GM21381 (cell line): ENCODE measurements at regions not wholly inside any gene's neighbourhood (a gene's known extent, or its start where the extent isn't known, plus 50 kb on each side); places are given as distances from the start of the nearest gene placed in this dataset.
"Not testable (repeated sequence)": the region's sequence is repeated elsewhere in the genome, so short reads cannot be mapped to it uniquely, and the experiment has no call there.

ENCODE experiments used
- ATAC-seq: cut with Tn5 transposase; IDR thresholded peaks from one replicate; pipeline ENCODE4 v1.9.1; 2021; ENCODE audit warnings: mild to moderate bottlenecking, moderate library complexity; ENCODE audit not compliant: unreplicated experiment

GRCh38 chr15:62270216-62270921 is 105.3 kb upstream of the C2CD4B start:
- ATAC-seq: no peak

DNA sequence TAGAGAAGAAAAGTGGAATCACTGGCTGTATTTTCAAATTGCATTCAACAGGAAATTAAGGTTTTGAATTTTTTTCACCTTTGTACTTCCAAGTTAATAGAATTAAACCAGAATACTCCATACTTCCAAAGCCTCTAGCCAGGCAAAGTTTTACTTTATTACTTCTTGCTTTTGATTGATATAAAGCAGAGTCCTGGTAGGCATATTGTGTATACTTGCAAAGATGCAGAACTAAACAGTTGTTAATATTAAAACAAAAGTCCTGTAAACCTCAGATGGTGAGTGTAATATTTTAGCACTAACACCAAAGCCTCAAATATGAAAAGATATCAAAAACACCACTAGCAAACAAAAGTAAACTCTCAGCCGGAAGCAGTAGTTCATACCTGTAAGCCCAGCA is 107.2 kb upstream of the C2CD4B start:
- ATAC-seq: no peak

DNA sequence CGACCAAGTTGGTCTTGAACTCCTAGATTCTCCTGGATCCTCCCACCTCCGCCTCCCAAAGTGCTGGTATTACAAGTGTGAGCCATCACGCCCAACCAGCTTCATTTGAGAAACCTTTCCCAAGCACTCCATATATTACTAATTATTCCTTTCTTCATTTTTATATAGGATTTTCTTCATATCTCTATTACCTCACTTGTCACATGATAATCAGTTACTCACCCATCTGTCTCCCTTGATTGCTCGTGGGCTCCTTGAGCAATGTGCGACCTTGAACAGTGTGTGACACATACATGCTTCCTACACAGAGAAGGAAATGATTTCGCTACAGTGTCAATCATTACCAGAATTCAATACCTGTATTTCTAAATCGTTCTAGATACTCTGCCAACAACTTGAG is 110.7 kb upstream of the C2CD4B start:
- ATAC-seq: no peak

DNA sequence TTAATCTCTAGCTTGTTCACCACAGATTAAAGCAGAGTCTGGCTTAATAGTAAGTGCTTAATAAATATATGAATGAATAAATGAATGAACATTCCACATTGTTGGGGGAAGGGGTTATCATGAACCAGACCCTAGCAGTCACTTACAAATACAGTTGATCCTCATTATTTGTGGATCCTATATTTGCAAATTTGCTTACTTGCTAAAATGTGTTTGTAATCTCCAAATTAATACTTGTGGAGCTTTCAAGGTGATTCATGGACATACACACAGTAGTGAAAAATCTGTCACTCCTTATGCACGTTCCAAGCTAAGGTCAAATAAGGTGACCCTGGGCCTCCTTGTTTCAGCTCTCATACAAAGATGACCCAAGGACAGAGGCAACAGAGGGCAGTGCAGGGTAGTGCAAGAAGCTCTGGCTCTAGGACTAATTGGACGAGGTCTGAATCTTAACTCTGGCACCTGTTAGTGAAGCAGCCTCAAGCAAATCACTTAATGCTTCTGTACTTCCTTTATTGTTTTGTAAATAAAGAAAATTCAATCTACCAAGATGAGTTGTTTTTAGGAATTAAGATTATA is 112.8 kb upstream of the C2CD4B start:
- no peak for ATAC-seq

- ATAC-seq: no peak
Observed at GRCh38 chr15:62278534-62278933, 113.4 kb upstream of the C2CD4B start.

DNA sequence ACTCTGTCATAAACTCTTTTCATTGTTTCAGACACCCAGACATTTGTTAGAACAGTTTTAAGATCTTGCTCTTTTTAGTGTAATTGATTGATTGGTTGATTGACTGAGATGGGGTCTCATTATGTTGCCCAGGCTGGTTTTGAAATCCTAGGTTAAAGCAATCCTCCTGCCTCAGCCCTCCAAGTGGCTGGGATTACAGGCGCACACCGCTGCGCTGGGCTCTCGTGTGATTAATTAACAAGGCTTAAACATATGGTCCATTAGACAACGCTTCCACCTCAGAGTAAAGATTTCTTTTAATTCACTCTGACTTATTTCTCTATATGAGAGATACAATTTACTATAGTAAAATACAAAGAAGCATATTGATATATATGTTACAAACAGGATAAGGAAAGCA is 114.0 kb upstream of the C2CD4B start:
- ATAC-seq: no peak

DNA sequence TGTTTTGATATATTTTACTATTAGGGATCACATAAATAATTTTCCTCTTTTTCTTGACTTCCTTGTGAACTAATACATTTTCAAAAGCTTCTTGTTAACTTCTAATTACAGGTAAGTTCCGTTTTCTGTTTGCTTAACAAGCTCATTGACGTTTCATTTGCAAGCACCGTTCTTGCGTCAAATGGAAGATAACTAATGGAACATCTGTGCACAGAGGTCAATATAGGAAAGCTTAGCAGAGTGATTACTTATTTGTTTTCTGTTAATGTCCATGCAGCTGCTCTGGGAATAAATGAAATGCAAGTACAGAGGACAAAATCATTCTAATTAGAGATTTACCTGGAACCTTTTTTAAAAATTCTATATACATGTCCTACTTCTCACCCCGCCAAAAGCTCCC is 115.5 kb upstream of the C2CD4B start:
- no peak for ATAC-seq

DNA sequence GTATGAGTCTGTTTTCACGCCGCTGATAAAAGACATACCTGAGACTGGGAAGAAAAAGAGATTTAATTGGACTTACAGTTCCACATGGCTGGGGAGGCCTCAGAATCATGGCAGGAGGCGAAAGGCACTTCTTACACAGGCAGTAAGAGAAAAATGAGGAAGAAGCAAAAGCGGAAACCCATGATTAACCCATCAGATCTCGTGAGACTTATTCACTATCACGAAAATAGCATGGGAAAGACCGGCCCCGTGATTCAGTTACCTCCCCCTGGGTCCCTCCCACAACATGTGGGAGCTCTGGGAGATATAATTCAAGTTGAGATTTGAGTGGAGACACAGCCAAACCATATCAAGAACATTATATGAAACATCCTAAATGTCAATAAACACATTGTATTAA is 116.7 kb upstream of the C2CD4B start:
- ATAC-seq: not testable (repeated sequence)

DNA sequence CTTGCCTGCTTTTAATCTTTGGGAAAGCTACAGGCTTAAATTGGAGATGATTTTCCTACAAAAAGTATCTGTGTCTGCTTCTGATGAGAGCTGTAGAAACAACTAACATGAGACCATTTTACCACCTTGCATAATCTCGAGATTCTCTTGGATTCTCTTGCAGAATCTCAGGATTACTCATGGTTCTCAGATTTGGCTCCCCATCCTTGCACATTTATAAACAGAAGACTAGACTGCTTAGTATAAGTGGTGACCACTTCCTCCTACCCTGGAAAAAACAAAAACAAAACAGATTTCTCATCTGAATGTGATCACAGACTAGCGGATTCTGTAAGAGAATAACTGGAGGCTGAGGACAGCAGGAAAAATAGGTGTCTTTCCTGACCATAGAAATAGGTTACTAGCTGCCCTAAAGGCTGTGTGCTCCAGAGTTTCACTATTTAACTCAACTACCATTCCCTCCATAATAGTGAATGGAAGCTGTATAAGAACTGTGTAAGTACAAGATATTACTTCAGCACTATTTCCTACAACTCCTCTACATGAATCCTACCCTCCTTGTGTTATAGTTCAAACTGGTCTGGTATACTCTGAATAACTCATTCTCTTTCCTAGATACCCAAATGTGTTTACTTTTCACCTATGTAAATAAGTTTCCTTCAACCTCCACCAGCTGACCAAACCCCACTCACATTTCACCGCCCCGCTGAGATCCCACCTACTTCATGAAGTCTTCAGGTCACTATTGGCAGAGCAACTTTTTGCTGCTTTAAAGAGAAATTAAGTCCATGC is 122.2 kb upstream of the C2CD4B start:
- ATAC-seq: no peak

GRCh38 chr15:62288361-62289017 is 123.4 kb upstream of the C2CD4B start:
- no peak for ATAC-seq

DNA sequence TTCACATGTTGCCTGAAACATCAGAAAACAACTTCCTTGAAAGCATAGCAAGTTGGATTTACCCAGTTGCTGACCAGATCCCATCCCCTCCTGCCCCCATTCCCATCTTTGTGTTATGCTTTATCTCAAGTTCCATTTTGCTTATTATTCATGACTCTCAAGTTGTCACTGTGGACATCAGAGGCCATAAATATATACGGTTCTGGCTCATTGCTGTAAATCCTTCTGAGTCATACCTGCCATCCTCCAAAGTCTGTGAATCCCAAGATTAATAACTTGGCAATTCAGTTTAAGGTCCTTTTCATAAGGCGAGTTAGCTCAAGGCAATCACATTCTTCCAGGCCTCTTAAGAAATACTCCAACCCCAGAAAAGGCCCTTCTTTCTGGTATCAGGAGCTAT is 126.2 kb upstream of the C2CD4B start:
- ATAC-seq: no peak

DNA sequence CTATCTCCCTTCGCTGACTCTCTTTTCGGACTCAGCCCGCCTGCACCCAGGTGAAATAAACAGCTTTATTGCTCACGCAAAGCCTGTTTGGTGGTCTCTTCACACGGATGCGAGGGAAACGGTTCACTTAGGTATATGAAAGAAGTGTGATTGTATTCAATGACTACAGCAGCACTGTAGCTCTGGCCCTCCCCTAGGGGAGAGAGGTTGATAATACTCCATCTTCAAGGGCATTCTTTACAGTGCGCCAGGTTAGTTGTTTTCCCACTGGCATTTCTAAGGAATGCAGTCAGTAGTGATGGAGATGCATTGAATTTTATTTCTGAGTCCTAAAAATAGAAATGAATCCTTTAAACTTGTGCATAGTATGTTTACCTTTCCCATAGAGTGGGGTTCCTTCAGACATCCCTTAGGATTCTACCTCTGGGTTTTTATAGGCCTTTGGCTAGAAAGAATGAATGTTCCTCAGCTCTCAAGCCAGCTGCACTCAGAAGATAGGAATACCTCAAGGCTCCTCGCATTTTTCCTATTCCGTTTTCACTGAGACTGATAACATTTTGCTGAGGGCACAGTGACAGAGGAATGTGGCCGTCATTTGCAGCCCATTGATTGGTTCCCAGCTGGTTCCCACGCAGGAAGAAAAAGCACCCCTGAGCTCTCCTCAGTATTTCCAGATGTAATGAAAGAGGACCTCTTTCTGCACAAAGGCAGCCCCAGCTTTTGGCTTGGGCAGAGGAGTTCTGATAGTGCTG is 131.8 kb upstream of the C2CD4B start:
- ATAC-seq: no peak

- no peak for ATAC-seq
Observed at GRCh38 chr15:62297522-62297921, 132.4 kb upstream of the C2CD4B start.

GRCh38 chr15:62297933-62298332 is 132.8 kb upstream of the C2CD4B start:
- no peak for ATAC-seq

DNA sequence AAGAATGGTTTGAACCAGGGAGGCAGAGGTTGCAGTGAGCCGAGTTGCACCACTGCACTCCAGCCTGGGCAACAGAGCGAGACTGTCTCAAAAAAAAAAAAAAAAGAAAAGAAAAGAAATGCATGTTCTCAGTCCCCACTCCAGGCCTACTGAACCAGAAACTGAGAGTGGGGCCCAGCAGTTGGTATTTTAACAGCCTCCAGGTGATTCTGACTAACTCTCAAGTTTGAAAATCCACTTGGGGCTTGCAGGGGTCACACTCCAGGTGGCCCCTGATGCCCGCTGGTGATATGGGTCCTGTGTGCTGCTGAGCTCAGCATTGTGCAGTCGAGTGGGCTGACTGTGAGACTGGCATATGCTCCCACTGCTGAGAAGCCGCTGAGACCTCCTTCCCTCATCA is 133.7 kb upstream of the C2CD4B start:
- no peak for ATAC-seq

DNA sequence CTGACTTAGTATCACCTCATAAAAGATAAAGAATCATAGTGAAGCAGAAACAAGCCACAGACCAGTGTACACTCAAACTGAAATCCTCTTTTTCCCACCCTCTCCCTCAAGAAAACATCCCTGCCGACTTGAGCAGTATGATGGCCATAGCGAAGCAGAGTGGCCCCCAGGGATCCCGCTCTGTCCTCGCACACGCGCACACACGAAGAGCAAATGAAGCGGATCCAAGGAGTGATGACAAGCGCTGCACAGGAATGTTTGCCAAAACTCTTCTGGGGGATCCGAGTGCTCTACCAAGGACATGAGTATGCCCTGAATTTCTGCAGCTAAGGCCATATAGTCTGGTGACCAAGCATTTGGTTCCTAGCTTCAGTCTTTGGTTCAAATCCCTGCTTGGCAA is 134.5 kb upstream of the C2CD4B start:
- no peak for ATAC-seq

DNA sequence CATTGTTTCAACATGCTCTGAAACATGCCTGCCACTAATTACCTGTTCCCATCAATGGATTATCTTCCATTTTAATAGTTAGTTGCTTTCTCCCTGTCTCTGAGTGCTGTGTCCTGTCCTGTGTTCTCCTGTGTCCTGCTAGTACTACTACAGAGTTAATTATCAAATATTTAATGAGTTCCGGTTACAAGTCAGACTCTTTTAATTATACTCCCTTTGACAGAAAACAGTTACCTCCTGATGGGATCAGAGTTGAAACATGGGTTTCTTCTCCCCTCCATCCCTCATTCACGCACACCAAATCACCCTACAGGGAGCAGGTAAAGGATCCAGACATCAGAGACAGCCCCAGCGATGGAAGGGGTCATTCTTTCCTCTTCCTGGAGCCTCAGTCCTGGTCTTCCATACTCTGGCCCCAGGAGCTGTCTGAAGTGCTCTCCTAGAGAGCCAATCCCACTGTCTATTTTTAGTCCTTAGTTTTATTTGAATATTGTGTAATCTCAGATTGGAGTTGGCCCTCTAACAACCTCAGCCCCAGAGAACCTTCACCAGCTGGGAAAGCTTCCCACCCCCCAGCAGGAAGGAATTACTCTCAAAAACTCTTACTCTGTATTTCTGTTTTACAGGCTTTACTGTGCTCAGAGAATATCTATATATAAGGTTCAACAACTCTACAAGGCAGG is 137.0 kb upstream of the C2CD4B start:
- ATAC-seq: no peak

DNA sequence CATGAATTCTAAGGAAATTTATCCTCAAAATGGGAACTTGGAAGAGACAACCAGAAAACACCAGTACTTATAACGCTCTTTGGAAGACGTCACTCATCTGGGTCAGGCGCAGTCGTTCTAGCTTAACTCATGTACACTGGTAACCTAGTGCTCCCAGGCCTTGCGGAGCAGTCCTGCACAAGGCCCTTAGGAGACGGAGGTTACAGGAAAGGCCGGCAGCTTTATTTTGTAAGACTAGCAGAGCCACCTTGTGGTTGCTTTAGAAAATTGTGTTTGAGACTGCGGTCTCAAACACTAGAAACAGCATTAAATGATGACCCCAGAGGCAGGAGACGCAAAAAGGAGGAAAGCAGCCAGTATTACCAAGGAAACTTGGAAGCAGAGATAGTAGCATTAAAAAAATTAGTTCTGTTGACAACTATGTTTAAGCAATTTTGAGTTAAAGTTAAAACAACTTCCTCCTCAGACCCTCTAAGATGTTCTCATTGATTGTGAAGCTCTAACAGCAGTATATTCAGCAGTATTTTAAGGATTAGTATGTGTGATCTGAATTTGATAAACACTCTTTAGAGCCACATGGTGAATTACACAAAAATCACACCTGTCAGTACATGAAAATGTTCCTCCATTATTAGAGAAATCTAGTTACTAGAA is 141.9 kb upstream of the C2CD4B start:
- ATAC-seq: no peak

DNA sequence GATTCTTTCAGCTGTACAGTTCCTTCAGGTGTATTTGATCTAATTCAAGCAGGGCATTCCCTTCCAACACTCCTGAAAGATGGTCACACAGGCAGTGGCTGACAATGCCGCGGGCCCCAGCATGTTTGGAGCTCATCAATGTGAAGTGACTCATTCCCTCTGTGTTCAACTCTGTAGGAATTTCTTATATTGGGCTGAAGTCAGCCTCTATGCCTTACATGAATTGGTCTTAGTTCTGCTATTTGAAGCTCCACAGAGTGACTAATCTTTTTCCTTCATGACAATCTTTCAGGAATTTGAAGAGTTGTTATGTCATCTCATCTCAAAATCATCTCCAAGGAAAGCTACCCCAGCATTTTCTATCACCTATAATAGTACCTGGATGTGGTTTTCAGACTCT is 142.5 kb upstream of the C2CD4B start:
- no peak for ATAC-seq
